Middle frontal gyrus (tissue), 1 donor: ENCODE measurements at regions not wholly inside any gene's neighbourhood (a gene's known extent, or its start where the extent isn't known, plus 50 kb on each side); places are given as distances from the start of the nearest gene placed in this dataset.

Experiments used
- DNase-seq: peaks from one replicate; pipeline ENCODE4 v3.0.0-alpha.2; 2015; ENCODE audit warnings: low spot score; ENCODE audit errors: extremely low spot score

DNA sequence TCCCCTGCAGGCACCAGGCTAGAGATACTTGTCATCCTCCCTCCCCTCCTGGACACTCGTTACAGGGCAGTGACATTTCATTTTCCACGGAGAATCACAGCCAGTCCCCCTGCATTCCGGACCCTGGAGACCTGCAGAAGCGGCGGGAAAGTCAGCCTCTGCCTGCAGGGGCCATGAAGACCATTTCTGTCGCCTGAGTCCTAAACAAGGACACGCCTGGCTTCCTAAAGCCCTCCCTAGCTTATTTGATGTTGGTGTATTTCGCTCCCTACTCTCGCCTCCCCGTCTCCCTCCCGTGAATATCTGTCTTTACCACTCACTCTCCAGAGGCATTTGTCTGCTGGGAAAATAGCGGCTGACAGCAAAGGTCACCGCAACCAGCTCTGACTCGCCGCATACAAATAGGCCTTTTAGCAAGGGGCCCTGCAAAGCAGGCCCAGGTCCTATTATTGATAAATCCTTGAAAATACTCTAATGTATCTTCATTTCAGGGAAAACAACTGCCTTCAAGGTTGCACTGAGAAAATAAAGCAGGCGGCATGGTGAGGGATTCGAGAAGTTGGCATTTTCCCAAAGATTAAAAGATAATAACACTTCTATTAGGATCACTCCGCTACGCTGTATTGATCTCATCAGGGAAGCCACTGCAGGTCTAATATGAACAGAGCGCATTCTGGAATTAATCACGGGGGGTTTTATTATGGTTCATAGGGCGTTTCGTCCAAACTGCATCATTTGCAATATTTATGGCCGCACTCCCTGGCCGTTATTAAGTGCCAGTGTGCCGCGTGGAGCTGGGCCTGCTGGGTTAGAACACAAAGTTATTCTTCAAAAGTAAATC lies 447.1 kb upstream of the CDH5 start:
- DNase-seq, result no peak

DNA sequence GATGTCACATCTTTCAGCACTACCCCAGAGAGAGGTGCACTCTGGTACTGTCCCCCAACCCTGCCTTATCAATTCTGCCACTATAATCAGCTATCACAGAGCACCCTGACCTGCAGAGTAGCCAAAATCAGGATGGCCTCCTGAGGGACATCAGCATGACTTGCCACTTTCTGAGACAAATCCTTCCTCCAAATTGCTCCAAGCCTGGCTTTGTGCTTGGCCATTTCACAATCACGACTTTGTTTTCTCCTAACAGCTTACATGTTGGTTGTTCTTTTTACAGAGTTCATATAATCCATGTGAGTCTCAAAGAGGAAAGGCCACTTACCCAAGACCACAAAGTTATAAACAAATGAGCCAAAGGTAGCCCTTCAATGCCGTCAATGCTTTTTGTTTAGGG lies 449.0 kb upstream of the CDH5 start:
- DNase-seq, result no peak

DNA sequence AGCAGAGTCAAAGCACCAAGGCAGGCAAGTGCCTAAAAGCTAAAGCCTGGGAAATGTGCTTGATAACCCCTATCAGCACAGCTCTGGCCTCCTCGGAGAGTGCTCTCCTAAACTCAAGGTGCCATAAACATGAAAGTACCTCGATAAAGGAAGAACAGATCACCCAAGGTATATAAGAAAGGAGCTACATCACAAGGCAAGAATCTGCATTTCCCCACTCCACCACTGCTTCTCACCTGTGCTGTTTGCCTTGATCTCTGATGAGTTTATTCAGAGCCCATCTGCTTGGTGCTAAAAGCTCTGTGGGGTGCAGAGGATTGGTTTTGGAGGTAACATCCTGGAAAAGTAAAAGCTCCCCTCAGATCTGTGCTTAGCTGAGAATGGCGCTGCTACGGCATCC lies 449.5 kb upstream of the CDH5 start:
- DNase-seq, result no peak

DNA sequence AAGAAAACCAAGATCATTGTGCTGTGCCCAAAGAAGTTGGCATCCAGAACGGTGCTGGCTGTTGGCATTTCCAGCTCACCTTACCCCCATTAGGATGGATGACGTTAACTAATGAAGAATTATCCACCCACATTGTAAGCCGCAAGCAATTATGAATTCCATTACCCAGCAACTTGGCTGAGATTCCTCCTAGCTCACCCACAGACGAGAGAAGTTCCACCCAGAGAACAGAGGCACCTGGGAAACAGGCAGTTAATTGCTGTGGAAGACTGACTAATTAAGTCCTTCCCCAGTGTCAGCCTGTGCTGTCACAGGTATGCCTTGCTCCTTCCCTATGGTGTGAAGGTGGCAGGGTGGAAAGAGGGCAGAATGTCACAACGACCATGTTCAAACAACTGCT lies 456.2 kb upstream of the CDH5 start:
- DNase-seq, result no peak

DNA sequence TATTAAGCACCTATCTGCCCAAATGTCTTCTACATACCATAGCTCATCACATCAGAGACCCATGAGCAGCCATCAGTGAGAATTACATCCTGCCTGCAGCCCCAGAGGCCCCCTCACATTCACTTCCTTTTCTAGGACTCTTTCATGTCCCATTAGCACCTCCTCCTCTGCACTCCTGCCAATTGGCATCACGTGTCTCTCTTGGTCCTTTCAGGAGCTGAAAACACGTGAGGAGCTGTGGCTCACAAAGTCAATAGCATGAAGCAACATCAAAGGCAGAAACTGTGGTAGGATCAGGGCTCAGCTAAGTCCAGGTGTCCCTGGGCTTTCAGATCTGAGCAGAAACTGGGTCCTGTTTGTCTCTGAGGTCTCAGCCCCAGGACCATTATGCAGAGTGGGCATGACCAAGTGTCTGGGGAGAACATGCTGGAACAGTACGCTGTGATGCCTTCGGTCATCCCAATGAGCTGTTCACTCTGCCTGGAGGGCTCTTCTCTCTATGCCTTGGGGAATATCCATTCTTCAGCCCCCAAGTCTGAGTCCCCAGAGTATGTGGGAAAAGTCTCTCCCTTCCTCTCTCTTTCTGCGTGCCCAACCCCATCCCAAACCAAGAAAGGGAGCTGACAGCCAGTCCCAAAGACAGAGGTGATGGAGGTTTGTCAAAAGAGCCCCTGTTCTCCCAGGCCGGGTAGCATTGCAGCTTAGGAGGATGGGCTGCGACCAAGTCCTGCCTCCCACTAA lies 457.0 kb upstream of the CDH5 start:
- no peak for DNase-seq

DNA sequence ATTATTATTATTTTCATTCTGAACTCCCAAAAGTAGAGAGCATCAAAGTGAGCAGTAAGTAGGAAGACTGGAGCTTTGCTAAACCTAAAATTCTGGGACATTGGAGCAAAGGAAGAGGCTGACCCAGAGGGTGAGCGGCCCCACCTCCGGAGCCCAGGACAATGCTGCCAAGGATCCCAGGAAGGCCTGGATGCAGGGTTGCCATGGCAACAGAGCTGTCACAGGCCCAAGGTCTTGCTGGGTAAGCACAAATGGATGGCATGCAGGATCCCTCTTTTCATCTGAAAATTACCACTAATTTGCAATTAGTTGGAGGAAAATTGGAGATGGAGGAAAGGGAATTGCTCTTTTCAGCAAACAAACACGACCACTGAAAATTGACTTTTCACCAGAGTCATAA lies 457.9 kb upstream of the CDH5 start:
- DNase-seq, result no peak

DNA sequence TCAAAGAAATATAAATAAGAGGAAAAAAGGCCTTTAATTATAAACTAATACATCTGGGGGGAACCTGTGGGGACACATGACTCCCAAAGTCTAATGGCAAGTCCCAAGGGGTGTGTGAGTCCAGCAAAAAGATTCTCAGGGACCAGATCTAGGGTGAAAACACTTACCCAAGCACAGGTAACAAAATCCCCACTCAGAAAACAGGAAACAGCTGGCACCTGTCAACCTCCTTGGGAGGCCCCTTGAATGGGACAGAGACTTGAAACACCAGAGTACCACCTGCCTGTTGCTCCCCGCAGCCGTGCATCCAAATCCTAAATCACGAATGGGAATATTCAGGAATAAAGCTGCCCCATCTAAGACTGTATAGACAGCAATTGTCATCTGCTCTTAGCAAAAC lies 461.2 kb upstream of the CDH5 start:
- no peak for DNase-seq

DNA sequence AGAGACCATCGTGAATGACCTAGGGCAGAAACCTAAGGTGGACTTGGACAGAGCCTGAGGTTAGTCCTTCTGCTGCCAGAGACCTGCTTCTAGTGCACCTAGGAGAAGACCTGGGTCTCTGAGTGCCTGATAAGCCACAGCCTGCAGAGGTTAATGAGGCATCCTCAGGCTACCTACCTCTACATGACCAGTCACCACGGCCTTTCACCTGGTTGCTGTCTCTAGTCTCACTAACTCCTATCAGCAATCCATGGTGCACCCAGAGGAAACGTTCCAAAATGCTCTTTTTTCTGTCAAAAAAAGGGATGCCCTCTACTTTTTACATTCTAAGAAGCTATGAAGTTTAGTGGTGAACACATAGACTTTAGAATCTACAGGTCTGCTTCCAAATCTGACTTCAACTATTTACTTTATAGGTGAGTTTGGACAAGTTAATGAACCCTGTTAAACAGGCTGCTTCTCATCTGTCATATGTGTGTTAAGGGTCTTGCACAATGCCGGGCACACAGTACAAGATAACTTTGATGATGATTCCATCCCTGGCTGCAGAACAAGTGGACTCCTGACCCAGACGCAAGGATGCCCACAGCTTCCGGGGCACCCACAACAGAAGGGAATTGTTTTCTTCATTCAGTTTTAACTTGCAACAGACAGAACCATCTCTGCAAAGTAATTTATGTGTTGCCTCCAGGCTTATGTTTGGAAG lies 469.9 kb upstream of the CDH5 start:
- DNase-seq, result no peak

DNA sequence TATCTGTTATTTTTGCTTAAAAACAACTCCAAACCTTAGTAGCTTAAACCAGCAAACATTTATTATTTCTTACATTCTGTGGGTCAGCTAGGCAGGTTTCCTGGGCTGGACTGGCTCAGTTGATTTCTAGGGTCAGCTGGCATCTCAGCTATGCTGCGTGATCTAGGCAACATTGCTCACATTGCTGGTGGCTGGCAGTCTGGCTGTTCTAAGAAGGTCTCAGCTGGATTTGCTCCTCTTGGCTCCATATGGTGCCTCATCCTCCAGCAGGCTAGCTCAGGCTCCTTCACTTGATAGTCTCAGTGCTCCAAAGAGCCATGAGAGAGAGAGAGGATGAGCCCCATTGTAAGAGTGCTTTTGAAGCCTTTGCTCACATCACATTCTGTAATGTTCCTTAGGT lies 470.6 kb upstream of the CDH5 start:
- DNase-seq, result no peak

DNA sequence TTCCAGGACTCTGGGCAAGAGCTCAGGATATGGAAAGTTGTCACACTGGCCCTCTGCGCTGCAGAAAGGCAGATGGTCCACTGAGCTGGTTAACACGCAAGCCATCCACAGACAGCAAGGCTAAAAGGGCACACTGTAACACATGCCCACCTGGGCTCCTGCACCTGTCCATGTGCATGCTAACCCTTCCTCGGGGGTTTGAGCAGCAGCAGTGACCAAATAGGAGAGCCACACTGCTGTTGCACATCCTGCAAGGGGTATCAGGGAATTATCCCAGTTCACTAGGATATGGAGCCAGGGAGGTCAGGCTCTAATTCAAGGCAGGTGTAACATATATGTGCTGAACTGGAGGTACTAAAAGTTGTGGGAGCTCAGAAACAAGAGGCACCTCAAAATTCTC lies 471.0 kb upstream of the CDH5 start:
- DNase-seq, result no peak

DNA sequence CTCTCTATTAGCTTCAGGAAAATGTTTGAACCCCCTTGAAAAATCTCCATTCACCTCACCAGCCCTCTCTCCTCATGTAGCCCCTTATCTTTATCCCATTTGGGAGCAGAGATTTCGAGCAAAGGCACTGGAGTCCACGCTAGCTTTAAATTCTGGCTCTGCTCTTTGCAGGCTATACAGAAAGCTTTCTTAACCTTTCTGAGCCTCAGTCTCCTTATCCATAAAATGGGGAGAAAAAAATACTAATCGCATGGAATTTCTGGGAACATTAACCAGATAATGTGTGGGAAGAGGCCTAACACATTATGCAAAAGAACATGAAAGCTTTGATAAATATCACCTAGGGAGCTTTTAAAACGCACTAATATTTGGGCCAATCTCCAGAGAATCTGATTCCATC lies 476.3 kb upstream of the CDH5 start:
- DNase-seq, result no peak

DNA sequence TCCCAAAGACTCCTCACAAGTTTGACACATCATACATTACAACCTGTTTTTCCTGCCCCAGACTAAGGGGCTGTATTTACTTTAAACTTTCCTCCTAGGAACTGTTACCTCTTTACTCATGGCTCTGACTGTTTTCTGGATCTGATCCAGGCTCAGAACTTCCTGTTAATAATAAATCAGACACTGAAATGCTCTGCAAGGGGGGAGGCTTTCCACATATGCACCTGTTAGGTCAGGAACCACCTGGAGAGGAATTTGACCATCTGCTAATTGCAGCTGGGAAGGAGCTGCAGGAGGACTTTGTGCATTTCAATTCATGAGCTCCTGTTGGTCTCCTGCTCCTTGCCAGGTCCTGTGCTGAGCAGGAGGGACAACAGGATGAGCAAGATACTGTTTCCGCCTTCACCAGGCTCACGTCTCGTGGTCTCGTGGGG lies 476.9 kb upstream of the CDH5 start:
- DNase-seq, result no peak

DNA sequence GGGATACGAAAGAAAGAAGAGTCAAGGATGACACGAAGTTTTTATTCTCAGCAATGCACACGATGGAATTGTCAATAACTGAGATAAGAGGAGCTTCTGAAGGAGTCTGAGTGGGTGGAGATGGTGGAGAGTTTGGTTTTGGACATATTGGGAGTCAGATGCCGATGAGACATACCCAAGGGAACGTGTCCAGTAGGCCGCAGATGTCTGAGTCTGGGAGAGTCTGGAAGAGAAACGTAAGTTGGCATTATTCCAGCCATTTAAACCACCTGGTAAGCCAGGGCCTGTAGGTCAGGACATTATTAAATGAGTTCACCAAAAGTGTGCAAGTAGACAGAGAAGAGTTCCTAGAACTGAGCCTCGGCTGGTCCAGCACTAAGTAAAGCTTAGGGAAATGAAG lies 478.3 kb upstream of the CDH5 start:
- DNase-seq, result no peak

DNA sequence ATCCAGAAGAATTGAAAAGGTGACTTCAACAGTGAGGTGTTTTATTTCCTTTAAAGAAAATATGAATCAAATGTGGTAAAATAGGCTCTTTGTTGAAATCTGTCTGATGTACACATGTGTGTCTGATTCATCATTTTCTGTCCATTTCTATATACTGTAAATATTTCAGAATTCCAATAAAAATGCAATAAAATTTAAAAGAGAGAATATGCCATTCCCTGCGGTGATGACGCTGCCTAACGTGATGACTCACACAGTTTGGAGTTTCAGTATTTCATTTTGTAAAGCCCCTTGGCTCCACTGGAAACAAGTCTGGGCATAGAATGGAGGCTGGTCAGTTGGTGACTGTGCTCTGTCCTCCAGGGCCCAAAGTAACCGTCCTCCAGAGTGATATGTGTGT lies 482.5 kb upstream of the CDH5 start:
- DNase-seq, result no peak

DNA sequence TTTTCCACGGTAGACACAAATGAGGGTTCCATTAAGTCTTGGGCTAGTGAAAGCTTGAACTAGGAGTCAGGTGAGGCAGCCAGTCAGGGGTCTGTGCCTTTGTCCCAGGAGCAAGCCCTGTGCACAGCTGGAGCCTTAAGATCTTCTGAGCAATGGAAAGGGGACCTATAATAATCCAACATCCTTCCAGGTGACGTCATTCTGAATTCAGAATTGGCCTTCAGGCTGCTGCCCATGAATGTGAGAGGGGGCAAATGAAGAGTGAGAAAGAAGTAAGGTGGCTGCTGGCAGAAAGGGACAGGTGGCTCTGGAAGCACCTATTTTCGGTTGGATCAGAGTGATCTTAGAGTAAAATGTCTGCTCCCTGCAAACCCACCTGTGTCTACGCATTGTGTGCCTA lies 488.1 kb upstream of the CDH5 start:
- DNase-seq, result no peak

DNA sequence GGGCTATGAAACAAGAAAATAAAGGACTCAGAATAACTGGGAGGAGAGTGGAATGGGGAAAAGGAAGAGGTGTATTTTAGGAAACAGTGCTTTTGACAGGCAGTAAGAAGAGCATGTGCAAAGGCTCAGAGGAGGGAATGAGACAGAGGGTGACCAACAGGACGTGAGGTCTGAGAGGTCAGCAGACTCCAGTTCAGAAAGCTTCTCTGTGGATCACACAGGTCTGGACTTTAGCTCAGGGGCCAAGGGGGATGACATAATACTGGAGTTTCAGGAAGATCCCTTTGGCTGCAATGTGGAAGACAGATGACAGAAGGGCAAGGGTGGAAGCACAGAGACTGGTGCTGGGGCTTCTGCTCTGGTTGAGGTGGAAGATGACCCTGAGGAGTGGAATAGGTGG lies 489.9 kb upstream of the CDH5 start:
- no peak for DNase-seq

DNA sequence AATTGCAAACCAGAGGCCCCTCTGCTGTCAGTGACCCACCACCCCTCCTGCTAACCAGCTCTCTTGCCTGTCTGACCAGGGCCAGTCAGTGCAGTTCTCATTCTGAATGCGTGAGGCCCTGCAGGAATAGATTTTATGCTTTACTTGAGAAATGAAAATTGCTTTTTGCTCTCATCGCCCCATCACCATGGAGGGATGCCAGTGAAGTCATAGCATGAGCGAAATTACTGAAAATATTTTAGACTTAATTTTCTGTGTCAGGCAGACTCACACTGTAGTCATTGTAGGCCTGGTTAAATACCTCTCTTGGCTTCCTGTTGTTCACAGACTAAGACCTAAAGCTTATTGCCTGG lies 490.5 kb upstream of the CDH5 start:
- DNase-seq, result no peak

DNA sequence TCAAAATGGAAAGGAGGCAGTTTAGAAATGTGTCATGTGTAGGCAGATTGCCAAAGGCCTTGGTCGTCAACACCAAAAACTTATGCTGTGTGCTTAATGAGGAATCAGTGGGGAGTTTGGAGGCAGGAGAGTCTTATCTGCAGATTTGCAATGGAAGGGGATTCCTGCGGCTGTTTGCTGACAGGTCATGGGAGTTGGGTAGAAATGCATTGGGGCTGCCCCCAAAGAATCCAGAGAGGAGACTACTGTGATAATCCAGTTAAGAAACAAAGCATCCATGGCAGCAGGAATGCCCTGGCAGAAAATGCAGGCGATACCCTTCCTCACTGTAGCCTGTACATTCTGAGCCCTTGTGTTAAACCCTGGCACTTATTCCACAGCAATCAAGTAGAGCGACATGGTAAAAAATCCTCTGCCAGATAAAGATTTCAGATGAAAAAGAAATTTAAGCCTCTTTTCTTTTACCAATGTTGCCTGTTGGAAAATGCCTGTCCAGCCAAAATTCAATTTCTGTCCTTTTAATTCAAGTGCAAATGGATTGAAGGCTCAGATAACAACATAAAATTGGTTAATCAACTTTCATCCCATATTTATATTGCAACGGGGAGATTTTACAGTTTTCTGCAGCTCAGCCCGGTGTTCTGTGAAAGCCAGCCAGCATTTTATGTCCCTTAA lies 491.0 kb upstream of the CDH5 start:
- DNase-seq, result no peak

DNA sequence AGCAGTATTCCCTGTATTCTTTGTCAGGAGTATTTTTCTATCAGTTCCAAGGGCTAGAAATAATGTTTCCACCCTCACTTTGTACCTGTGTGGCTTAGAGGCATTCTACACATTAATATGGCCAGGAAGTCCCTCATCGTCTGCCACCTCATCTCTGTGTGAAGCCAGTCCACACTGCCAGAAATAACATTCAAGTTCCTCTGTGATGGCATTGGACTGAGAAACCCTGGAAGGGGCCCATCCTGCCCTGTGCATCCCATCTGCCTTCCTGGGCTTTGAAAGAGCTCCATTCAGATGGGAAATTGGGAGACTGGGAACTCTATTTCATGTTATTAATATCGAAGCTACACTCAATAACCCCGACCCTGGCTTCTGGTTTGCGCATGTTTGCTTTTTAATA lies 497.2 kb upstream of the CDH5 start:
- DNase-seq, result no peak

DNA sequence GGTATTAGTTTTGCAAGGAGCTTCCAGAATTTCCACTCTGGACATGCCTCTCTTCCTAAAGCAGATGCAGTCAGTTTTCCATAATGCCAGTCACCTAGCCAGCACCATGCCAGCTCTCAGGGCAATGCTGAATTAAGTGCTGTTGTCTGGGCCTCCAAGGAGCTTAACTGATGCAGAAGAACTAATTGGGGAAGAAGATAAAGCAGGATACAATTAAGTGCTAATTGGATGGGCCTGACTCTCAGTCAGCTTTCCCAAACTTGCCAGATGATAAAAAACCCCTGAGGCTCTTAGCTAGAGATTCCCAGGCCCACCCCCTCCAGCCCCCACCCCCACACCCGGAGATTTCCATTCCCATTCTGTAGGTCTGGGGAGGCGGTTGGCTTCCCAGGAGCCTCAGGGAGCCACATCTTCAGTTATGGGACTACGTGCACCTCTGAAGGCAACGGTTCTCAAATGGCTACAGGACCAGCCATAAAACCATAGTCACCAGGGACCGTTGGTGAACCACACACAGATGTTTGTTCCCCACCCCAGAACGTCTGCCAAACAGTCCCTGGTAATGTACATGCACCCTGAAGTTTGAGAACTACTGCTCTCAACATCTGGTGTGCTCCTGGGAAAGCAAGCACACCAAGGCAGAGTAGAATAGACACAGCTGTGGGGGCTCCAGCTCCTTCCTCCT lies 499.1 kb upstream of the CDH5 start:
- no peak for DNase-seq

DNA sequence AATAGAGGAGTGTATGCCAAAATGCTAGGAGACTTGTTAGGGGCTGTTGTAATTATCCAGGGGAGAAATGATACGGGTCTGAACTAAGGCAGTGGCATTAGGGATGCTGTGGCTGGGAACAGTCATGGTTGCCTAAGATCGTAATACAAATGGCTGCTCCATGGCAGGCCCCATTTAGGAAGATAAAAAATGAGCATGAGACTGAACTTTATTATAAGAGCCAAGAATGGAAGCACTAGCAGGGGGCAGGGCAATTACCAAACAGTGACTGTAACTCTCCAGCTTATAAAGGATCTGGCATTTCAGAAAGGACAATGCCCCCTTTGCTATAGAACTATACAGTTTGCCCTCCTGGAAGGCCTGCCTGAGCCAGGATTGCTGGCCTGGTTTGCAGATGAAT lies 503.3 kb upstream of the CDH5 start:
- DNase-seq, result no peak
